ENCODE measurements at regions not wholly inside any gene's neighbourhood (a gene's known extent, or its start where the extent isn't known, plus 50 kb on each side); places are given as distances from the start of the nearest gene placed in this dataset.
"Not testable (repeated sequence)": the region's sequence is repeated elsewhere in the genome, so short reads cannot be mapped to it uniquely, and the experiment has no call there.

DNA sequence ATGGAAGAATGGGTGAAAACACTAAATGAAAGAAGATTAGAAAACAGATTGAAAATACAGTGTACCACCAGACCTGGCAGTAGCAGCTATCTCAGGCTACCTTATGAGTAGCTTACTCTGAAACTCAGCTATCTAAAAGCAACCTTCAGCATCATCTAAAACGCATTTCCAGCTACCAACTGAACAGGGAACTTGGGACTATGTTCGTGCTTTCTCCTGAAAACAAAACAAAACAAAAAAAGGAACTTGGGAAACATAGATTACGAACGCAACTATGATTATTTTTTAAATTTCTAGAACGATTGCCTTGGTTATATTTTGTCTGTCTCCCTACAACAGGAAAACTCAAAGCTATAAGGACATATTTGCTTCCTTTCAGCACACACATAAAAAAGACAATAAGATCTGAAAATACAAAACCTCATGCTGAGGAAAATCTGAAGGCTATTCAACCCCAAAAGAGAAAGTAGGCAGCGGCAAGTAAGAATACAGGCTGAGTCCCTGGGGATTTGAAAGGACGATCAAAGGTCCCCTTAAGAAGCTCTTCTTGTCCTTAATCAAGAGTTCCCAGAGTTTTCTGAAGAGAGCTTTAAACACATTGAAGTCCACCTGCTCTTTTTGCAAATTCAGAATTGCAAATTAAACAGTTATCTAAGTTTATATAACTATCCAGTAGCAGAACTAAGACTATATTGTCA, 53.4 kb downstream of the OR2K2 start:
- H3K4me3 ChIP-seq (ENCODE audit: low read depth, low read length): no peak overlapping the region
- TF ChIP-seq, protein P1, sequence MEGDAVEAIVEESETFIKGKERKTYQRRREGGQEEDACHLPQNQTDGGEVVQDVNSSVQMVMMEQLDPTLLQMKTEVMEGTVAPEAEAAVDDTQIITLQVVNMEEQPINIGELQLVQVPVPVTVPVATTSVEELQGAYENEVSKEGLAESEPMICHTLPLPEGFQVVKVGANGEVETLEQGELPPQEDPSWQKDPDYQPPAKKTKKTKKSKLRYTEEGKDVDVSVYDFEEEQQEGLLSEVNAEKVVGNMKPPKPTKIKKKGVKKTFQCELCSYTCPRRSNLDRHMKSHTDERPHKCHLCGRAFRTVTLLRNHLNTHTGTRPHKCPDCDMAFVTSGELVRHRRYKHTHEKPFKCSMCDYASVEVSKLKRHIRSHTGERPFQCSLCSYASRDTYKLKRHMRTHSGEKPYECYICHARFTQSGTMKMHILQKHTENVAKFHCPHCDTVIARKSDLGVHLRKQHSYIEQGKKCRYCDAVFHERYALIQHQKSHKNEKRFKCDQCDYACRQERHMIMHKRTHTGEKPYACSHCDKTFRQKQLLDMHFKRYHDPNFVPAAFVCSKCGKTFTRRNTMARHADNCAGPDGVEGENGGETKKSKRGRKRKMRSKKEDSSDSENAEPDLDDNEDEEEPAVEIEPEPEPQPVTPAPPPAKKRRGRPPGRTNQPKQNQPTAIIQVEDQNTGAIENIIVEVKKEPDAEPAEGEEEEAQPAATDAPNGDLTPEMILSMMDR (IDR thresholded peaks at IDR 0.05; ENCODE audit: low read depth, low read length, missing control alignments): no peak
- in situ Hi-C loops (cut with HindIII; ENCODE audit: low sequenced_read_pairs): no loop called here
- DNase-seq (ENCODE audit: low read depth): no peak

DNA sequence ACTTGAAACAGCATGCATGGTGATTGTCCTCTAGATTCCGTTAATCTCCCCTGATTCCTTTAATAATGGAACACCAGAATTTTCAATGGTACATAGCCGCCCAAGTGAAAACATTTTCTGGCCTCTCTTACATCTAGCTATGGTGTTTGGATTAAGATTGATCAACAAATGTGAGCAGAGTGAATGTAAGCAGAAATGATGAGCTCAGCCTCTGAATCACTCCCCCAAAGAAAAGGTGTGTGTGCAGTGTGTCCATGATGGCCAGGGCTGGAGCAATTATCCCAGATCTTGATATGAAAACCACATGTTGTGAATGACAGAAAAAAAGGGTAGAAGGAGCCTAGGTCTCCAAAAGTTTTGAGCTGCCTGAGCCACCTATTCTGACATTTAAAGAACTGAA, 55.3 kb downstream of the OR2K2 start:
- TF ChIP-seq, protein P1 (IDR thresholded peaks at IDR 0.05; ENCODE audit: low read depth, low read length, missing control alignments): no peak
- in situ Hi-C loops (cut with HindIII; ENCODE audit: low sequenced_read_pairs): no loop called here
- no peak for DNase-seq (ENCODE audit: low read depth)

DNA sequence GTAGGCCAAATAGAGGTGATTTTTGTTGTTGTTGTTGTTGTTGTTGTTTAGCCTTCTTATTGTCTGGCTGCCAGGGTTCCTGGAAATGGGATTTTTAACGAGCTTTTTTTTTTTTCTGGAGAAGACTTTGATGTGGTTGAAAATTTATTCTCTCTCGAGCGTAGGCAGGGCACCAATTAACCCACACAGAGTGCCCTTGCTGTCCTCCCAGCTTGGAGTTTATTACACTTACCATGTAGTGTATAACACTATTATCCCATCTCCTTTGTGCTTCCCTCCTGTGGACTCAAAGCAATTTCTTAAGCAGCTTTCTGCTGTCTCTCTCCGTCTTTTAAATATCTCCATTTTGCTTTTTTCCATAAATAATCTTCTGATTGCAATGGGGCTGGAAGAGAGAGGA, 57.4 kb downstream of the OR2K2 start:
- TF ChIP-seq, protein P1 (IDR thresholded peaks at IDR 0.05; ENCODE audit: low read depth, low read length, missing control alignments): no peak
- H3K4me3 ChIP-seq (ENCODE audit: low read depth, low read length): no peak overlapping the region
- in situ Hi-C loops (cut with HindIII; ENCODE audit: low sequenced_read_pairs): no loop called here
- DNase-seq (ENCODE audit: low read depth): no peak

More for the DNA sequence above, 55.3 kb downstream of the OR2K2 start:
- H3K4me3 ChIP-seq (ENCODE audit: low read depth, low read length): no peak overlapping the region

DNA sequence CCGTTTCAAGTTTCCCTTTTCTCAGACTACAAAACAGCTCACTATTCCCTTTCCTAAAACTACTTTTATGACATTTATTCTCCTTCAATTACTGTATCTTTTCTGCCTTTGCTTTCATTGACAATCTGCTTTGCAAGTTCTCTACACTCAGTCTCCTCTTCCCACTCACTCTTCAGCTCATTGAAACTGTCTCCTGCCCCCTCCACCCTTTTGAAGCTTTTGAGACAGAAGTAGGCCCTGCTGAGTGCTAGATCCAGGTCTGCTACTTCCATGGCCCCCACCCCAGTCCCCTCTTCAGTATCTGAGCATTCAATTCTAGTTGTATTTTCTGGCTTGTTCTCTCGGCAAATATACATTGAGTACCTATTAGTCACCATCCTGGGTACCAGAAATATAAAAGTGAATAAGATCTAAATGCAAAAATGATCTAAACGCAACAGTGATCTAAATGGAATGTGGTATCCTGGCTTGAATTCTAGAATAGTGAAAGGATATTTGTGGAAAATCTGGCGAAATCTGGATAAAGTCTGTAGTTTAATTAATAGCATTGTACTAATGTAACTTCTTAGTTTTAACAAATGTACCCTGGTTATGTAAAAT, 58.4 kb downstream of the OR2K2 start:
- no peak overlapping the region for H3K4me3 ChIP-seq (ENCODE audit: low read depth, low read length)
- in situ Hi-C loops (cut with HindIII; ENCODE audit: low sequenced_read_pairs): no loop called here
- TF ChIP-seq, protein P1 (IDR thresholded peaks at IDR 0.05; ENCODE audit: low read depth, low read length, missing control alignments): no peak
- no peak for DNase-seq (ENCODE audit: low read depth)

DNA sequence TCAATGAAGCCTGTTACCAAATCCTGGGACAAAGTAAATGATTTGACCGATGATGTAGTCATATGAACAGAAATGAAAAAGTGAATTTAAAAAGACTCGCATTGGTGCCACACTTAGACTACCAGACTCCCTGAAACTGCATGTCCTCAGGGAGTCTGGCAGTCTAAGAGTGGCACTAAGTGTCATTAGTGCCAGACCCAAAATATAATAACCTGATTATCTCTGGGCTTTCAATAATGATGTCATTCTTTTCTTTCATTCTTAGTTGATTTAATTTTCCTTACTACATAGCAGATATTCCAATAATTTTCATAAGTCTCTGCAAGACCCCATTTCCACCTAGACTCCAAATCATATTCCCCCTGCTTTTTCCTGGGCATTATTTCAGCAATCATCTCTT, 59.0 kb downstream of the OR2K2 start:
- in situ Hi-C loops (cut with HindIII; ENCODE audit: low sequenced_read_pairs): no loop called here
- TF ChIP-seq, protein P1 (IDR thresholded peaks at IDR 0.05; ENCODE audit: low read depth, low read length, missing control alignments): no peak
- H3K4me3 ChIP-seq (ENCODE audit: low read depth, low read length): no peak overlapping the region
- no peak for DNase-seq (ENCODE audit: low read depth)

DNA sequence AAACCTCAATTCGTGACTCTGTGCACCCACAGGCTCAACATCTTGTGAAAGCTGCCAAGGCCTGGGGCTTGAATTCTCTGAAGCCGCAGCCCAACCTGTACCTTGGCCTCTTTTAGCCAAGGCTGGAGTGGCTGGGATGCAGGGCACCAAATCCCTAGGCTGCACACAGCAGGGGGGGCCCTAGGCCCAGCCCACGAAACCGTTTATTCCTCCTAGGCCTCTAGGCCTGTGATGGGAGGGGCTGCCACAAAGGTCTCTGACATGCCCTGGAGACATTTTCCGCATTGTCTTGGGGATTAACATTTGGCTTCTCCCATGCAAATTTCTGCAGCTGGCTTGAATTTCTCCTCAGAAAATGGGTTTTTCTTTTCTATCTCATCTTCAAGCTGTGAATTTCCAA, 64.0 kb downstream of the OR2K2 start:
- H3K4me3 ChIP-seq (ENCODE audit: low read depth, low read length); in situ Hi-C loops (cut with HindIII; ENCODE audit: low sequenced_read_pairs); DNase-seq (ENCODE audit: low read depth): not testable (repeated sequence)

DNA sequence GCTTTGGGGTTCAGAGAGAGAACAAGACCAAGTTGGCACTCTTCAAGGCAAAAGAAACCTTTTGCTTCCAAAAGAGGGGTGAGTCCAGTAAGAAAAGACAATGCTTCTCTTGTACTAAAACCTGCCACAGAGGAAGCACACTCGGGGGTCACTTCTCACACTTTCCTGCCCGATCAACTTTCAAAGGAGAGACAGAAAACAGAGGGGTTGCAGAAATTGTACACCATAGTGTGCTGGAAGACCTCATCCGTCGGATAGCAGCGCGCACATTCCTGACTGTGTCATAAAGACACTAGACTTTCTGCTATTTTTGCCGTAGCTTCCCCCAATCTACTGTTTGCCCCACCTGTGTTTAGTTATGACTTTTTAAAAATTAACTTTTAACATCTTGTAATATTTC, 66.9 kb downstream of the OR2K2 start:
- TF ChIP-seq, protein P1 (IDR thresholded peaks at IDR 0.05; ENCODE audit: low read depth, low read length, missing control alignments): no peak
- H3K4me3 ChIP-seq (ENCODE audit: low read depth, low read length): no peak overlapping the region
- DNase-seq (ENCODE audit: low read depth): no peak
- in situ Hi-C loops (cut with HindIII; ENCODE audit: low sequenced_read_pairs): no loop called here

All from astrocyte of the cerebellum (primary cell).